ENCODE measurements at regions not wholly inside any gene's neighbourhood (a gene's known extent, or its start where the extent isn't known, plus 50 kb on each side); places are given as distances from the start of the nearest gene placed in this dataset.

GRCh38 chr3:31405515-31405914, 127.2 kb upstream of the STT3B start:
- no peaks in the 10 kb centered on the region; the same call in 1 of the 2 replicates for H3K4me1 ChIP-seq (ENCODE audit: control insufficient read depth, insufficient read depth, low read length)
- H3K27ac ChIP-seq (ENCODE audit: low read depth, low read length), result no peak overlapping the region
- H3K4me3 ChIP-seq (ENCODE audit: low read depth, low read length), result no peak overlapping the region
- no peaks in the 10 kb centered on the region for H3K9me3 ChIP-seq (ENCODE audit: control insufficient read depth, insufficient read depth, low read length)
- no peaks in the 10 kb centered on the region for H3K36me3 ChIP-seq (ENCODE audit: control insufficient read depth, insufficient read depth, low read length)
- H3K9ac ChIP-seq (ENCODE audit: low read depth, low read length), result no peak overlapping the region
- H3K27me3 ChIP-seq (ENCODE audit: control insufficient read depth, insufficient read depth, low read length), result no peaks in the 10 kb centered on the region

- Histone ChIP-seq H3K36me3 (ENCODE audit: control insufficient read depth, insufficient read depth, low read length) (no peaks in the 10 kb centered on the region), H3K9me3 (ENCODE audit: control insufficient read depth, insufficient read depth, low read length) (no peaks in the 10 kb centered on the region), H3K4me3 (ENCODE audit: low read depth, low read length) (no peak overlapping the region), H3K27ac (ENCODE audit: low read depth, low read length) (no peak overlapping the region), H3K4me1 (ENCODE audit: control insufficient read depth, insufficient read depth, low read length) (no peaks in the 10 kb centered on the region; the same call in 1 of the 2 replicates), H3K9ac (ENCODE audit: low read depth, low read length) (no peak overlapping the region), H3K27me3 (ENCODE audit: control insufficient read depth, insufficient read depth, low read length) (no peaks in the 10 kb centered on the region)
Measured at GRCh38 chr3:31406896-31407295, 125.8 kb upstream of the STT3B start.

- Histone ChIP-seq H3K36me3 (ENCODE audit: control insufficient read depth, insufficient read depth, low read length) (no peaks in the 10 kb centered on the region), H3K4me1 (ENCODE audit: control insufficient read depth, insufficient read depth, low read length) (no peaks in the 10 kb centered on the region; the same call in 1 of the 2 replicates), H3K4me3 (ENCODE audit: low read depth, low read length) (no peak overlapping the region), H3K9ac (ENCODE audit: low read depth, low read length) (no peak overlapping the region), H3K27ac (ENCODE audit: low read depth, low read length) (no peak overlapping the region), H3K27me3 (ENCODE audit: control insufficient read depth, insufficient read depth, low read length) (no peaks in the 10 kb centered on the region), H3K9me3 (ENCODE audit: control insufficient read depth, insufficient read depth, low read length) (no peaks in the 10 kb centered on the region)
Measured at GRCh38 chr3:31407665-31408064, 125.1 kb upstream of the STT3B start.

- Histone ChIP-seq H3K27me3 (ENCODE audit: control insufficient read depth, insufficient read depth, low read length) (no peaks in the 10 kb centered on the region), H3K9ac (ENCODE audit: low read depth, low read length) (no peak overlapping the region), H3K4me1 (ENCODE audit: control insufficient read depth, insufficient read depth, low read length) (no peaks in the 10 kb centered on the region; the same call in 1 of the 2 replicates), H3K36me3 (ENCODE audit: control insufficient read depth, insufficient read depth, low read length) (no peaks in the 10 kb centered on the region), H3K4me3 (ENCODE audit: low read depth, low read length) (no peak overlapping the region), H3K9me3 (ENCODE audit: control insufficient read depth, insufficient read depth, low read length) (no peaks in the 10 kb centered on the region), H3K27ac (ENCODE audit: low read depth, low read length) (no peak overlapping the region)
Measured at GRCh38 chr3:31408720-31409119, 124.0 kb upstream of the STT3B start.

- Histone ChIP-seq H3K36me3 (ENCODE audit: control insufficient read depth, insufficient read depth, low read length) (no peaks in the 10 kb centered on the region), H3K9me3 (ENCODE audit: control insufficient read depth, insufficient read depth, low read length) (no peaks in the 10 kb centered on the region), H3K27me3 (ENCODE audit: control insufficient read depth, insufficient read depth, low read length) (no peaks in the 10 kb centered on the region), H3K4me3 (ENCODE audit: low read depth, low read length) (no peak overlapping the region), H3K27ac (ENCODE audit: low read depth, low read length) (no peak overlapping the region), H3K4me1 (ENCODE audit: control insufficient read depth, insufficient read depth, low read length) (no peaks in the 10 kb centered on the region; the same call in 1 of the 2 replicates), H3K9ac (ENCODE audit: low read depth, low read length) (no peak overlapping the region)
Measured at GRCh38 chr3:31409389-31409788, 123.3 kb upstream of the STT3B start.

GRCh38 chr3:31409866-31410265, 122.9 kb upstream of the STT3B start:
- no peaks in the 10 kb centered on the region for H3K9me3 ChIP-seq (ENCODE audit: control insufficient read depth, insufficient read depth, low read length)
- H3K27ac ChIP-seq (ENCODE audit: low read depth, low read length), result no peak overlapping the region
- H3K36me3 ChIP-seq (ENCODE audit: control insufficient read depth, insufficient read depth, low read length), result no peaks in the 10 kb centered on the region
- H3K9ac ChIP-seq (ENCODE audit: low read depth, low read length), result no peak overlapping the region
- no peak overlapping the region for H3K4me3 ChIP-seq (ENCODE audit: low read depth, low read length)
- H3K27me3 ChIP-seq (ENCODE audit: control insufficient read depth, insufficient read depth, low read length), result no peaks in the 10 kb centered on the region
- H3K4me1 ChIP-seq (ENCODE audit: control insufficient read depth, insufficient read depth, low read length), result no peaks in the 10 kb centered on the region; the same call in 1 of the 2 replicates

GRCh38 chr3:31410411-31410810, 122.3 kb upstream of the STT3B start:
- Histone ChIP-seq H3K36me3 (ENCODE audit: control insufficient read depth, insufficient read depth, low read length) (no peaks in the 10 kb centered on the region), H3K4me3 (ENCODE audit: low read depth, low read length) (no peak overlapping the region), H3K27me3 (ENCODE audit: control insufficient read depth, insufficient read depth, low read length) (no peaks in the 10 kb centered on the region), H3K4me1 (ENCODE audit: control insufficient read depth, insufficient read depth, low read length) (no peaks in the 10 kb centered on the region; the same call in 1 of the 2 replicates), H3K9me3 (ENCODE audit: control insufficient read depth, insufficient read depth, low read length) (no peaks in the 10 kb centered on the region), H3K9ac (ENCODE audit: low read depth, low read length) (no peak overlapping the region), H3K27ac (ENCODE audit: low read depth, low read length) (no peak overlapping the region)

GRCh38 chr3:31412832-31413231, 119.9 kb upstream of the STT3B start:
- Histone ChIP-seq H3K27ac (ENCODE audit: low read depth, low read length) (no peak overlapping the region), H3K4me3 (ENCODE audit: low read depth, low read length) (no peak overlapping the region), H3K9me3 (ENCODE audit: control insufficient read depth, insufficient read depth, low read length) (no peaks in the 10 kb centered on the region), H3K27me3 (ENCODE audit: control insufficient read depth, insufficient read depth, low read length) (no peaks in the 10 kb centered on the region), H3K36me3 (ENCODE audit: control insufficient read depth, insufficient read depth, low read length) (no peaks in the 10 kb centered on the region), H3K9ac (ENCODE audit: low read depth, low read length) (no peak overlapping the region), H3K4me1 (ENCODE audit: control insufficient read depth, insufficient read depth, low read length) (no peaks in the 10 kb centered on the region)

- no peaks in the 10 kb centered on the region for H3K27me3 ChIP-seq (ENCODE audit: control insufficient read depth, insufficient read depth, low read length)
- H3K9me3 ChIP-seq (ENCODE audit: control insufficient read depth, insufficient read depth, low read length), result no peaks in the 10 kb centered on the region
- no peaks in the 10 kb centered on the region for H3K36me3 ChIP-seq (ENCODE audit: control insufficient read depth, insufficient read depth, low read length)
- no peak overlapping the region for H3K4me3 ChIP-seq (ENCODE audit: low read depth, low read length)
- H3K9ac ChIP-seq (ENCODE audit: low read depth, low read length), result no peak overlapping the region
- no peaks in the 10 kb centered on the region for H3K4me1 ChIP-seq (ENCODE audit: control insufficient read depth, insufficient read depth, low read length)
- no peak overlapping the region for H3K27ac ChIP-seq (ENCODE audit: low read depth, low read length)
Measured at GRCh38 chr3:31413515-31413914, 119.2 kb upstream of the STT3B start.

GRCh38 chr3:31416980-31417379, 115.7 kb upstream of the STT3B start:
- H3K27me3 ChIP-seq (ENCODE audit: control insufficient read depth, insufficient read depth, low read length), result no peaks in the 10 kb centered on the region
- H3K9me3 ChIP-seq (ENCODE audit: control insufficient read depth, insufficient read depth, low read length), result no peaks in the 10 kb centered on the region
- no peaks in the 10 kb centered on the region for H3K36me3 ChIP-seq (ENCODE audit: control insufficient read depth, insufficient read depth, low read length)
- H3K27ac ChIP-seq (ENCODE audit: low read depth, low read length), result no peak overlapping the region
- H3K4me1 ChIP-seq (ENCODE audit: control insufficient read depth, insufficient read depth, low read length), result no peaks in the 10 kb centered on the region
- H3K9ac ChIP-seq (ENCODE audit: low read depth, low read length), result no peak overlapping the region
- H3K4me3 ChIP-seq (ENCODE audit: low read depth, low read length), result no peak overlapping the region

GRCh38 chr3:31417486-31417885, 115.2 kb upstream of the STT3B start:
- H3K4me1 ChIP-seq (ENCODE audit: control insufficient read depth, insufficient read depth, low read length), result no peaks in the 10 kb centered on the region
- H3K9ac ChIP-seq (ENCODE audit: low read depth, low read length), result no peak overlapping the region
- H3K27me3 ChIP-seq (ENCODE audit: control insufficient read depth, insufficient read depth, low read length), result no peaks in the 10 kb centered on the region
- H3K9me3 ChIP-seq (ENCODE audit: control insufficient read depth, insufficient read depth, low read length), result no peaks in the 10 kb centered on the region
- H3K27ac ChIP-seq (ENCODE audit: low read depth, low read length), result no peak overlapping the region
- H3K36me3 ChIP-seq (ENCODE audit: control insufficient read depth, insufficient read depth, low read length), result no peaks in the 10 kb centered on the region
- no peak overlapping the region for H3K4me3 ChIP-seq (ENCODE audit: low read depth, low read length)

GRCh38 chr3:31420311-31420710, 112.4 kb upstream of the STT3B start:
- no peaks in the 10 kb centered on the region for H3K4me1 ChIP-seq (ENCODE audit: control insufficient read depth, insufficient read depth, low read length)
- H3K27me3 ChIP-seq (ENCODE audit: control insufficient read depth, insufficient read depth, low read length), result no peaks in the 10 kb centered on the region

More at GRCh38 chr3:31420311-31420710, 112.4 kb upstream of the STT3B start:
- H3K9me3 ChIP-seq (ENCODE audit: control insufficient read depth, insufficient read depth, low read length), result no peaks in the 10 kb centered on the region
- no peak overlapping the region for H3K9ac ChIP-seq (ENCODE audit: low read depth, low read length)
- H3K27ac ChIP-seq (ENCODE audit: low read depth, low read length), result no peak overlapping the region
- H3K4me3 ChIP-seq (ENCODE audit: low read depth, low read length), result no peak overlapping the region
- H3K36me3 ChIP-seq (ENCODE audit: control insufficient read depth, insufficient read depth, low read length), result no peaks in the 10 kb centered on the region

Data from HUES48 (cell line).